T-helper 1 cell treated with Interleukin-12 subunit alpha and Interleukin-12 subunit beta and Interleukin-4 antibody, amounts not matched to agents 30 μg/mL and 1 μg/mL, for 36 hours (primary cell): ENCODE measurements at regions not wholly inside any gene's neighbourhood (a gene's known extent, or its start where the extent isn't known, plus 50 kb on each side); places are given as distances from the start of the nearest gene placed in this dataset.
A peak's percentile ranks its signal among the peaks of the same experiment; 100 is the strongest.
"Not testable (repeated sequence)": the region's sequence is repeated elsewhere in the genome, so short reads cannot be mapped to it uniquely, and the experiment has no call there.

Source experiments
- H3K27ac Mint-ChIP-seq: one replicate; pipeline ENCODE4 v1.8.0; 2021; ENCODE audit warnings: mild to moderate bottlenecking, mixed read lengths
- H3K27me3 Mint-ChIP-seq: one replicate; pipeline ENCODE4 v1.8.0; 2021; ENCODE audit warnings: low read depth, mixed read lengths
- H3K36me3 Mint-ChIP-seq: one replicate; pipeline ENCODE4 v1.8.0; 2021; ENCODE audit warnings: low read depth, mixed read lengths
- H3K4me1 Mint-ChIP-seq: one replicate; pipeline ENCODE4 v1.8.0; 2021; ENCODE audit warnings: low read depth, mixed read lengths
- H3K4me3 Mint-ChIP-seq: one replicate; pipeline ENCODE4 v1.8.0; 2021; ENCODE audit warnings: mild to moderate bottlenecking, moderate library complexity, mixed read lengths
- H3K9me3 Mint-ChIP-seq: one replicate; pipeline ENCODE4 v1.8.0; 2021; ENCODE audit warnings: mixed read lengths

DNA sequence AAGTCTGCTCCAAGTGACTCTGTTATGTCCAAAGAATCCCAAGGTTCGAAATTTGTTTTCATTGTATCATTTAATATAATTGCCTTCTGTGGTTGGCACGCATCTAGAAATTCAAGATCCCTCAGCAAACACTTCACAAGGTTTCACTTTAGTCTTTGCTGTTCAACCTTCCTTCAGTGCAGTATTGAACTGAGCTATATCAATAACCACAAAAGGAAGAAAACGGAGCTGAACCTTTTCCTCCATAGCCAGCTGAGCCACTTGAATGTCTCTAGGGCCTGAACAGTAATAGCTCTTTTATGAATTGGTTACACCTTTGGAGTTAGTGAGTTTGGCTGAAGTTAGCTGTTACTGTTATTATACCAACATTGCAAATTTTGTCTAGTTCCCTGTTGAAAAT lies 357.7 kb upstream of the HNRNPA3 start:
- no peak overlapping the region for H3K4me3 Mint-ChIP-seq

GRCh38 chr2:176856683-176857082 lies 355.9 kb upstream of the HNRNPA3 start:
- Mint-ChIP-seq H3K4me3 (peak overlapping the region; percentile 3), H3K9me3 (peaks cover 23% of the 10 kb centered on the region), H3K27me3 (peaks cover 11% of the 10 kb centered on the region), H3K27ac (peak overlapping the region; percentile 35), H3K4me1 (peaks cover 42% of the 10 kb centered on the region), H3K36me3 (peaks cover 11% of the 10 kb centered on the region)

More for the DNA sequence above, 357.7 kb upstream of the HNRNPA3 start:
- Mint-ChIP-seq H3K9me3 (peaks cover 23% of the 10 kb centered on the region), H3K27me3 (no peaks in the 10 kb centered on the region), H3K36me3 (peaks cover 11% of the 10 kb centered on the region), H3K4me1 (peaks cover 42% of the 10 kb centered on the region), H3K27ac (no peak overlapping the region)

- H3K4me1 Mint-ChIP-seq: peaks cover 2% of the 10 kb centered on the region
- no peak overlapping the region for H3K4me3 Mint-ChIP-seq
- no peaks in the 10 kb centered on the region for H3K36me3 Mint-ChIP-seq
- peaks cover 4% of the 10 kb centered on the region for H3K9me3 Mint-ChIP-seq
- H3K27me3 Mint-ChIP-seq: peaks cover 53% of the 10 kb centered on the region
- no peak overlapping the region for H3K27ac Mint-ChIP-seq
Observed at GRCh38 chr2:176865336-176865735, 347.3 kb upstream of the HNRNPA3 start.

DNA sequence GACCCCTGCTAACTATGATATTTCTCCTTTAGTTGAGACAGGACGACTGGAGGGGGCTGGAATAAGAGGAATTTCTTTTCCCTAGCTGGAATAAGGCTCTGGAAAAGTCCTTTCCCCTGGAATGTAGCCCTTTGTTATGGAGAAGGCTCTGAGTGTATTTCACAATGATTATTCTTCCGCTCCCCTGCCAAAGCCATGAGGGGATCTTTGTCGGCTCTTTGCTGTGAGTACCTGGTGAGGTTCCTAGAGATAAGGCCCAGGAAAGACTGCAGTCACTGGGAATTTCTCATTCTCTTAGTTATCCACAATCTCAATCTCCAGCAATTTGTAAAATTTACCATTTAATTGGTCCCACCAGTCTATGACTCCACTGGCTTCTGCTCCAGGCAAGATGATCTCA lies 340.2 kb upstream of the HNRNPA3 start:
- no peak overlapping the region for H3K27ac Mint-ChIP-seq
- H3K27me3 Mint-ChIP-seq: peaks cover 7% of the 10 kb centered on the region
- no peaks in the 10 kb centered on the region for H3K36me3 Mint-ChIP-seq
- peaks cover 15% of the 10 kb centered on the region for H3K4me1 Mint-ChIP-seq
- H3K9me3 Mint-ChIP-seq: peaks cover 28% of the 10 kb centered on the region
- no peak overlapping the region for H3K4me3 Mint-ChIP-seq

- Mint-ChIP-seq H3K9me3 (peaks cover 28% of the 10 kb centered on the region), H3K27ac (no peak overlapping the region), H3K36me3 (no peaks in the 10 kb centered on the region), H3K4me3 (no peak overlapping the region), H3K4me1 (peaks cover 18% of the 10 kb centered on the region), H3K27me3 (peaks cover 3% of the 10 kb centered on the region)
Observed at GRCh38 chr2:176873403-176873802, 339.2 kb upstream of the HNRNPA3 start.

GRCh38 chr2:176876493-176877103 lies 336.0 kb upstream of the HNRNPA3 start:
- Mint-ChIP-seq H3K36me3 (no peaks in the 10 kb centered on the region), H3K4me3 (no peak overlapping the region), H3K27ac (peak overlapping the region; percentile 14), H3K27me3 (peaks cover 3% of the 10 kb centered on the region), H3K9me3 (peaks cover 18% of the 10 kb centered on the region), H3K4me1 (peaks cover 18% of the 10 kb centered on the region)

- Mint-ChIP-seq H3K9me3 (peaks cover 6% of the 10 kb centered on the region), H3K36me3 (no peaks in the 10 kb centered on the region), H3K27ac (no peak overlapping the region), H3K4me3 (no peak overlapping the region), H3K4me1 (peaks cover 16% of the 10 kb centered on the region), H3K27me3 (peaks cover 3% of the 10 kb centered on the region)
Observed at GRCh38 chr2:176879426-176879995, 333.1 kb upstream of the HNRNPA3 start.

DNA sequence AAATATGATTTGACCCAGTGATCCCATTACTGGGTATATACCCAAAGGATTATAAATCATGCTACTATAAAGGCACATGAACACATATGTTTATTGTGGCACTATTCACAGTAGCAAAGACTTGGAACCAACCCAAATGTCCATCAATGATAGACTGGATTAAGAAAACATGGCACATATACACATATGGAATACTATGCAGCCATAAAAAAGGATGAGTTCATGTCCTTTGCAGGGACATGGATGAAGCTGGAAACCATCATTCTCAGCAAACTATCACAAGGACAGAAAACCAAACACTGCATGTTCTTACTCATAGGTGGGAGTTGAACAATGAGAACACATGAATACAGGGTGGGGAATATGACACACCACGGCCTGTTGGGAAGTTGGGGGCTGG lies 330.5 kb upstream of the HNRNPA3 start:
- H3K9me3 Mint-ChIP-seq, H3K4me1 Mint-ChIP-seq, H3K27ac Mint-ChIP-seq, H3K4me3 Mint-ChIP-seq, H3K27me3 Mint-ChIP-seq, H3K36me3 Mint-ChIP-seq: not testable (repeated sequence)

DNA sequence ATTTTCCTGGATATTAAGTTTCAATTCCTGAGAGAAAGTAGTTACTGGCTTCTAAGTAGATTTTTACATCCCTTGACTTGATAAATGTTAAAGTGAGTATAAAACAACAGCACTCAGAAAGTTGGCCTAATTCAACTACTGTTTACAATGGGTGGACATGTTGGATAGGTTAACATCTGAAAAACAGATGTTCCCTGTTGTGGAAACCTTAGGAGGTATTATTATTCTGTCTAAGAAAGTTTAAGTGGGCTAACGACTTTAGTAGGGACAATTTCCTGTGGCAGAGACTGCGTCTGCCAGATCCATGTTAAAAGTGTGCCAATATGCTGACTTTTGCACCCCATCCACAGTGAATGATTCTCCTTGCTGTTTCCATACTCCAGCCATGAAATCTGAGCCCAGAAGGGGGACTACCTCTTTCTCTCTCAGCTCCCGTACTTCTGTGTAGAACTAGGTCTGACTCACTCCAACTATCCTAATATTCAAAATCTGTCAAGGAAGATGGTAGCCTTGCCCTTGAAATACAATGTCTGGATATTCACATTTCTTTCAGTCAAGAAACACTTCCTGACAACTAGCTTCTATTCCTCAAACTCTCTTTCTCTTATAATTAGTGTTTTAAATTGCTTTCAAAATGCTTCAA lies 327.5 kb upstream of the HNRNPA3 start:
- Mint-ChIP-seq H3K27me3 (peaks cover 5% of the 10 kb centered on the region), H3K4me1 (no peaks in the 10 kb centered on the region), H3K4me3 (no peak overlapping the region), H3K9me3 (peaks cover 6% of the 10 kb centered on the region), H3K36me3 (no peaks in the 10 kb centered on the region), H3K27ac (no peak overlapping the region)

DNA sequence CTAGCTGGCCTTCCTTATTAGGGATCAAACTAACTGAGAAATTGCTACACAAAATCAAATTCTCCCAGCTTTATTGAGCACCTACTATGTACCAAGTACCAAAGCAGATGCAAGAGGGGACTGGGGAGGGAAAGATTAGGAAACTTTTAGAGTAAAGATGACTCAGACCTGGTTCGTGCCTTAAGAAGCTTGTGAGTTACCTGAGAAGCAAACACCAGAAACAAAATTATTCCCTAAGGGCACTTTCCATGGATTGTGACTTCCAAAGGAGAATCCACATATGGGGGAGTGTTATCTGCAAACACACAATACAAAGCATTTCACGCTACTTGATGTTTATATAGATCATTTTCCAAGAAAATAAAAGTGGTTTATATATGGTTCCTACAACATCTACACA lies 326.9 kb upstream of the HNRNPA3 start:
- H3K27me3 Mint-ChIP-seq: peaks cover 5% of the 10 kb centered on the region
- H3K27ac Mint-ChIP-seq: no peak overlapping the region
- H3K4me3 Mint-ChIP-seq: no peak overlapping the region
- H3K36me3 Mint-ChIP-seq: no peaks in the 10 kb centered on the region
- H3K4me1 Mint-ChIP-seq: no peaks in the 10 kb centered on the region
- H3K9me3 Mint-ChIP-seq: peaks cover 3% of the 10 kb centered on the region

GRCh38 chr2:176891105-176891504 lies 321.5 kb upstream of the HNRNPA3 start:
- Mint-ChIP-seq H3K9me3 (no peaks in the 10 kb centered on the region), H3K27me3 (peaks cover 15% of the 10 kb centered on the region), H3K27ac (no peak overlapping the region), H3K4me3 (no peak overlapping the region), H3K36me3 (no peaks in the 10 kb centered on the region), H3K4me1 (no peaks in the 10 kb centered on the region)

DNA sequence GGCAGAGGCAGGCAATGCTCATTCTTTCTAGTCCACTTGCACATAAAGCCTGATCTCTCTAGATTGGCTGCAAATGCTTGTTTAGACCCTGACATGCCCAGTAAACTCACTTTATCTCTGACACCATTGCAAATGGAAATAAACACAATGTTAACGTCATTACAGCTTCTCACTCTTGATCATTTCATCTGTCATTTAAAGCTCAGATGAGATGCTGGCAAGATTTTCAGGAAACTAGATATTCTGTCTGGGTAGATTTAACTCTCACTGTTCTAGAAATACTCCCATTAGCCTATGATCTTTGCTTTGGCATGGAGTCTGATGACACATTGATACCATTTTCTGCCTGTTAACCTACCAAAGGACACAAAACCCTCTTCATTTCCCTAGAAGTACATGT lies 320.7 kb upstream of the HNRNPA3 start:
- no peaks in the 10 kb centered on the region for H3K9me3 Mint-ChIP-seq
- no peaks in the 10 kb centered on the region for H3K4me1 Mint-ChIP-seq
- no peak overlapping the region for H3K4me3 Mint-ChIP-seq
- no peaks in the 10 kb centered on the region for H3K36me3 Mint-ChIP-seq
- peaks cover 21% of the 10 kb centered on the region for H3K27me3 Mint-ChIP-seq
- no peak overlapping the region for H3K27ac Mint-ChIP-seq

DNA sequence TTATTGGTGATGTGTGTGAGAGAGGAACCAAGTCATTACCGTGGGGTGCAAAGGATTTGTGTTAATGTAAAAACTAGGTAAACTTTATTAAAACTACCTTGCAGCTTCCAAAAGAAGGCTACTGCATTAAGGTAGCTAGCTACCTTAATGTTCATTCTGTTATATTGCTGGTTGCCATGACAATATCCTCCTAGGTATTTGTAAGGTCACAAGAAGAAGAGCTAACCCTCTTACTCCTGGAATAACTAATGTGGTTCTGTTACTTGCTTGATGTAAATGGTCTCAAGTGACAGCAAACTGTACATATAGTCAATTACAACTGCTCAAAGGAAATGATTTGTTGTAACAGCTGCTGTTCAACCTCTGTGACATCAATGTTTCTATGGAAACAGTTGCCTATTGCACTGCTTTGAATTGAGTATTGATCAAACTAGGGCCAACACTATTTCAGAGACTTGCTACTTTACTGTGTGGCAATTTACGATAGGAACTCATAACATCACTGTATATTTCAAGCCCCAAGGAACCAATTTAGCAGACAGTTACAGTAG lies 319.8 kb upstream of the HNRNPA3 start:
- Mint-ChIP-seq H3K27me3 (peaks cover 21% of the 10 kb centered on the region), H3K36me3 (no peaks in the 10 kb centered on the region), H3K27ac (no peak overlapping the region), H3K4me1 (no peaks in the 10 kb centered on the region), H3K4me3 (no peak overlapping the region), H3K9me3 (no peaks in the 10 kb centered on the region)

- H3K27ac Mint-ChIP-seq: no peak overlapping the region
- H3K4me3 Mint-ChIP-seq: no peak overlapping the region
- H3K27me3 Mint-ChIP-seq: peaks cover 28% of the 10 kb centered on the region
- H3K4me1 Mint-ChIP-seq: no peaks in the 10 kb centered on the region
- no peaks in the 10 kb centered on the region for H3K36me3 Mint-ChIP-seq
- no peaks in the 10 kb centered on the region for H3K9me3 Mint-ChIP-seq
Observed at GRCh38 chr2:176895158-176895557, 317.4 kb upstream of the HNRNPA3 start.

DNA sequence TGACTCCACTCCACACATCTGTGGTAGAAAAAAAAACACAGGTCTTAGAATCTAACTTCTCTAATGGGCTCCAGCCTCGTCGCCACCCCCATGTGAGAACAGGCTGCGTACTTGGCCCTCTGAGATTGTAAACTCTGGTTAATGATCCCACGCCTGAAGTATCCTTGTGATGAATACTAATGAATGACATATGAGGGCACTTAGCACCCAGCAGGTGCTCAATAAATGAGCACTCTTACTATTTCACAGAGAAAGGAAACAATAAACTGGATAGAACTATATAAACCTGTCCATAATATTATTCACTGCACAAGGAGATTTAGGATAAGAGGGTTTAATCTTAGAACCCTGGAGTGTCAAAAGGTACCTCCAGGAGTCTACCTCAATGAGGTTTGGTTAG lies 310.1 kb upstream of the HNRNPA3 start:
- Mint-ChIP-seq H3K27ac (no peak overlapping the region), H3K4me3 (no peak overlapping the region), H3K27me3 (peaks cover 36% of the 10 kb centered on the region)

More for the DNA sequence above, 310.1 kb upstream of the HNRNPA3 start:
- no peaks in the 10 kb centered on the region for H3K36me3 Mint-ChIP-seq
- peaks cover 6% of the 10 kb centered on the region for H3K9me3 Mint-ChIP-seq
- H3K4me1 Mint-ChIP-seq: no peaks in the 10 kb centered on the region
